ENCODE measurements at regions not wholly inside any gene's neighbourhood (a gene's known extent, or its start where the extent isn't known, plus 50 kb on each side); places are given as distances from the start of the nearest gene placed in this dataset.

- no peaks in the 10 kb centered on the region; the same call in 1 of the 2 replicates for H4K20me1 ChIP-seq (ENCODE audit: insufficient read depth, low read length)
- H3K9ac ChIP-seq (ENCODE audit: low read depth, low read length): no peak overlapping the region
- H3K4me3 ChIP-seq (ENCODE audit: low read depth in 1 of 2, low read length in 2 of 2): no peak overlapping the region
- TF ChIP-seq EZH2 (IDR thresholded peaks at IDR 0.05; ENCODE audit: borderline replicate concordance, low read depth, low read length, severe bottlenecking): no peak
- no peak for TF ChIP-seq CTCF (IDR thresholded peaks at IDR 0.05; ENCODE audit: borderline replicate concordance, extremely low read depth, low read length, poor library complexity, severe bottlenecking)
- ATAC-seq (ENCODE audit: insufficient read depth, low read depth): no peak
- no peaks in the 10 kb centered on the region for H3K79me2 ChIP-seq (ENCODE audit: insufficient read depth, low read length)
- no peaks in the 10 kb centered on the region for H3K36me3 ChIP-seq (ENCODE audit: insufficient read depth, low read length)
- no peak overlapping the region for H3K4me2 ChIP-seq (ENCODE audit: insufficient read depth, low read length)
- H3K4me1 ChIP-seq (ENCODE audit: insufficient read depth, low read length): no peaks in the 10 kb centered on the region
- H2AFZ ChIP-seq (ENCODE audit: low read depth, low read length): no peak overlapping the region
- DNase-seq: no peak
- no peaks in the 10 kb centered on the region for H3K27me3 ChIP-seq (ENCODE audit: insufficient read depth, low read length, poor library complexity)
- H3K9me3 ChIP-seq (ENCODE audit: insufficient read depth, low read length, severe bottlenecking): no peaks in the 10 kb centered on the region
- no peak overlapping the region for H3K27ac ChIP-seq (ENCODE audit: low read length)
These were observed 383.3 kb downstream of the SHANK2 start for GRCh38 chr11:70869054-70869453.

- H3K9me3 ChIP-seq (ENCODE audit: insufficient read depth, low read length, severe bottlenecking): no peaks in the 10 kb centered on the region
- no peaks in the 10 kb centered on the region for H3K79me2 ChIP-seq (ENCODE audit: insufficient read depth, low read length)
- no peaks in the 10 kb centered on the region; the same call in 1 of the 2 replicates for H4K20me1 ChIP-seq (ENCODE audit: insufficient read depth, low read length)
- TF ChIP-seq EZH2 (IDR thresholded peaks at IDR 0.05; ENCODE audit: borderline replicate concordance, low read depth, low read length, severe bottlenecking): no peak
- no peak for TF ChIP-seq CTCF (IDR thresholded peaks at IDR 0.05; ENCODE audit: borderline replicate concordance, extremely low read depth, low read length, poor library complexity, severe bottlenecking)
- no peak overlapping the region for H3K27ac ChIP-seq (ENCODE audit: low read length)
- ATAC-seq (ENCODE audit: insufficient read depth, low read depth): no peak
- H3K36me3 ChIP-seq (ENCODE audit: insufficient read depth, low read length): no peaks in the 10 kb centered on the region
- no peaks in the 10 kb centered on the region for H3K4me1 ChIP-seq (ENCODE audit: insufficient read depth, low read length)
- H3K27me3 ChIP-seq (ENCODE audit: insufficient read depth, low read length, poor library complexity): no peaks in the 10 kb centered on the region
- no peak overlapping the region for H3K9ac ChIP-seq (ENCODE audit: low read depth, low read length)
- no peak overlapping the region for H3K4me3 ChIP-seq (ENCODE audit: low read depth in 1 of 2, low read length in 2 of 2)
- DNase-seq: no peak
- H2AFZ ChIP-seq (ENCODE audit: low read depth, low read length): no peak overlapping the region
- no peak overlapping the region for H3K4me2 ChIP-seq (ENCODE audit: insufficient read depth, low read length)
These were observed 380.5 kb downstream of the SHANK2 start for GRCh38 chr11:70871881-70872280.

- TF ChIP-seq EZH2 (IDR thresholded peaks at IDR 0.05; ENCODE audit: borderline replicate concordance, low read depth, low read length, severe bottlenecking): no peak
- no peak for TF ChIP-seq CTCF (IDR thresholded peaks at IDR 0.05; ENCODE audit: borderline replicate concordance, extremely low read depth, low read length, poor library complexity, severe bottlenecking)
- Histone ChIP-seq H3K9me3 (ENCODE audit: insufficient read depth, low read length, severe bottlenecking) (no peaks in the 10 kb centered on the region), H2AFZ (ENCODE audit: low read depth, low read length) (no peak overlapping the region), H3K27me3 (ENCODE audit: insufficient read depth, low read length, poor library complexity) (no peaks in the 10 kb centered on the region), H3K36me3 (ENCODE audit: insufficient read depth, low read length) (no peaks in the 10 kb centered on the region), H4K20me1 (ENCODE audit: insufficient read depth, low read length) (no peaks in the 10 kb centered on the region; the same call in 1 of the 2 replicates), H3K79me2 (ENCODE audit: insufficient read depth, low read length) (no peaks in the 10 kb centered on the region), H3K4me2 (ENCODE audit: insufficient read depth, low read length) (no peak overlapping the region), H3K4me3 (ENCODE audit: low read depth in 1 of 2, low read length in 2 of 2) (no peak overlapping the region), H3K9ac (ENCODE audit: low read depth, low read length) (no peak overlapping the region), H3K4me1 (ENCODE audit: insufficient read depth, low read length) (no peaks in the 10 kb centered on the region), H3K27ac (ENCODE audit: low read length) (no peak overlapping the region)
- ATAC-seq (ENCODE audit: insufficient read depth, low read depth) (no peak), DNase-seq (no peak)
These were observed 380.1 kb downstream of the SHANK2 start for GRCh38 chr11:70872299-70872698.
